Activated T-helper 1 cell treated with Interleukin-2 at 50 U/mL for 16 hours (primary cell): ENCODE measurements at regions not wholly inside any gene's neighbourhood (a gene's known extent, or its start where the extent isn't known, plus 50 kb on each side); places are given as distances from the start of the nearest gene placed in this dataset.

ENCODE experiments used
- DNase-seq: peaks from one replicate; pipeline ENCODE4 v3.0.0-alpha.2; 2020; ENCODE audit warnings: low read depth

- no peak for DNase-seq
Observed at GRCh38 chr2:129205176-129205575, 774.3 kb upstream of the RAB6C start.

DNA sequence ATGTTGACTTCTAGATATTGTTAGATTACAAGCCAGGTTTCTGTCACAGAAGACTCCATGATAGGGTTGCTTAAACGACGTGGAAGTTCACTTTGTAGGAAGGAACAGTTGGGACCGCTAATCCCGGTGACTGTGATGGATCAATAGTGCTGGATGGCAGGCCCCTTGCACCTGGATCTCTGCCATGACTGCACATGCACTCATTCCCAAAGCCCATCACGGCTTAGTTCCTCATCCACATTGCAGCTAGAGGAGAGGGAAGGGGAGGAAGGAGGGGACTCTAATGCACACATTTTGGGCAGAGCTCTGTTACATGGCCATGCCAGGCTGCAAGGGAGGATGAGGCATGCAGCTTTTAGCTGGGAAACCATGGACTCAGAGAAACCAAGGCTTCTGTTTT is 773.7 kb upstream of the RAB6C start:
- DNase-seq: no peak

DNA sequence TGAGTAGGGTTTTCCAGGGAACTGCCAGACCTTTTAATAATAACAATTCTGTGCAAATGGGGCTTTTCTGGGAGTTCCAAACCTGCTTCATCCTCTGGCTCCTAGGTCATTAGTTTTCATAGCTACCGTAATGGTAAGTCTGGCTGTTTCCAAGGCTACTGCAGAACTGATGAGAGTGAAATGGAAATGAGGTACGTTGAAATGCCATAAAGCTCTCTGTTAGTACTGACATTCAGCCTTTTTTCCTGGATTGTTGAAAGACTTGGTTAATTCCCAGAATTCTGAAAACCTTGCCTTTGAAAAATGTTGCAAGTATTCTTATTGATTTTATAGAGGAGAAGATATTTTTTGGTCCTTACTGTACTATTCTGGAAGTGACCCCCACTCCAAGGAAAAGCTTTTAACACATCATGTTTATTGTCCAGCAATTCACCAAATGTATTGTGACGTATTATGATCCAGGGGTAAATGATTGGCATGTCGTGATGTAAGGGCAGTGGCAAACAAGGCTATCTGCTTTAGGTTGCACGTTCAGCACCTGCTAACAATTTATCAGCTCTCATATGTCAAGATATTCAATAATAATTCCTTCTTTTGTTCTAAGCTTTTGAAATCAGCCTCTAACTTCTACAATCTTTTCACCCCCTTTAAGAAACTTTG is 767.0 kb upstream of the RAB6C start:
- DNase-seq: no peak

- no peak for DNase-seq
Observed at GRCh38 chr2:129224022-129224421, 755.4 kb upstream of the RAB6C start.

- DNase-seq: no peak
Observed at GRCh38 chr2:129224486-129224885, 755.0 kb upstream of the RAB6C start.

DNA sequence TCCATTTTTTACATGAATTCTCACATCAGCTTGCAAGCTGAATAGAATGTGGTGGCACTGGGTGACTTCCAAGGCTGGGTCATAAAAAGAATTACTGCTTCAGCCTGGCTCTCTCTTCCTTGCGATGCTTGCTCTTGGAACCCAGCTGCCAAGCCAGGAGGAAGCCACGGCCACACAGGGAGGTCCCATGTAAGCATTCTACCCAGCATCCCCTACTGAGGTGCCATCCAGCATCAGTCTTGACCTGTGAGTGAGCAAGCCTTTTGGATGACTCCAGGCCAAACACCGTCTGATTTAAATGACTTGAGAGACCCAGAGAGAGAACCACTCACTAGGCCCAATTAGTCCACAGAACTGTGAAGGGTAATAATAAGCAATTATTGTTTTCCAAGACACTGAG is 750.3 kb upstream of the RAB6C start:
- no peak for DNase-seq

- DNase-seq: no peak
Observed at GRCh38 chr2:129229830-129230441, 749.5 kb upstream of the RAB6C start.

- DNase-seq: no peak
Observed at GRCh38 chr2:129231924-129232323, 747.5 kb upstream of the RAB6C start.

- no peak for DNase-seq
Observed at GRCh38 chr2:129233166-129233565, 746.3 kb upstream of the RAB6C start.

DNA sequence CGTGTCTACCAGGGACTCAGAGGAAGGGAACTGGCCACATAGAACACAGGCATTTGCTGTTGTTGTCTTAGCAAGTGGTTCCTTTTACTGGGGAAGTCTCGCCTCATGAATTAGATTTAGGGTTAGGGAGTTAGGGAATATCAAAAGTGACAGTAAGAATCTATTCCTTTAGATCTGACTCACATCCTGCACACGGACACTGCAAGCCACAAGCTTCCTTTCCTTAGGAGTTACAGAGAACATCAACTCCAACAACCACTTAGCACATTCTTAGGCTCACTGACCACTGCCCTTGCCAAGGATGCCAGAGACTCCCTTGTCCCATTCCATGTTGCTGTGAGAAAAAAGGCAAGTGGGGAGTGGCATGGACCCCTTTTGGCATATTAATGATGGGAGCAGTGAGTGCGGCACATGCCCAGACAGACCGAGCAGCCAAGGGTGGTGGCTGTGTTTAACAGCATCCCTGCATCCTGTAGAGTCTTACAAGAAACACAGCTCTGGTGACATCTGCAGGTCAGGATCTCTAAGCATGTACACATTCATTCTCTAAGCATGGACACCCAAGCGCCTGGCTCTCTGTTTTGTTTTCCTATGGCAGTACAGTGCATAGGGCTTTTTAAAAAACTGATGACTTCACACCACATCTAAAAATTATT is 745.6 kb upstream of the RAB6C start:
- no peak for DNase-seq

GRCh38 chr2:129236601-129237000 is 742.9 kb upstream of the RAB6C start:
- no peak for DNase-seq

DNA sequence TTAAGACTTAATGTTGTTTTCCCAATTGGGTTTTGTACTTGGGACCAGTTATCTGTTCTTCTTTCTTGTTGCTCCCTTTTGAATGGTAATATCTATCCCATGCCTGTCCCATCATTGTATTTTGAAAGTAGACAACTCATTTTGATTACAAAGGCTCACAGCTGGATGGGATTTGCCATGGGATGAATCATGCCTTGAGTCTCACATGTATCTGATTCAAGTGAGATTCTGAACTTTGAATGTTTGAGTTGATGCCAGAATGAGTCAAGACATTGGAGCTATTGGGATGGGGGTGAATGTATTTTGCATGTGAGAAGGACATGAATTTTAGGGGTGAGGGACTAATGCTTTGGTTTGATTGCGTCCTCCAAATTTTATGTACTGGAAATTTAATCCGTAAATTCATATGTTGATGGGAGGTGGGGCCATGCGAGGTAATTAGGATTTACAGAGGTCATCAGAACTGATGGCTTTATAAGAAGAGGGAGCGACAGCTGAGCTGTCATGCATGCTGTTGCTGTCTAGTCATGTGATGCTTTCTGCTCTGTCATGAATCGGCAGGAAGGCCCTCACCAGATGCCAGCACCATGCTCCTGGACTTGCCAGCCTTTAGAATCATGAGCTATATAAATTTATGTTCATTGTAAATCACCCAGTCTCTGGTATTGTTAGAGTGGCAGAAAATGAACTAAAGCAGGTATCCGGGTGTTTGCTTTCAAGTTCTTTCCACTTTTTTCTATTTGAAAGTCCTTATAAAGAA is 741.3 kb upstream of the RAB6C start:
- DNase-seq: no peak

DNA sequence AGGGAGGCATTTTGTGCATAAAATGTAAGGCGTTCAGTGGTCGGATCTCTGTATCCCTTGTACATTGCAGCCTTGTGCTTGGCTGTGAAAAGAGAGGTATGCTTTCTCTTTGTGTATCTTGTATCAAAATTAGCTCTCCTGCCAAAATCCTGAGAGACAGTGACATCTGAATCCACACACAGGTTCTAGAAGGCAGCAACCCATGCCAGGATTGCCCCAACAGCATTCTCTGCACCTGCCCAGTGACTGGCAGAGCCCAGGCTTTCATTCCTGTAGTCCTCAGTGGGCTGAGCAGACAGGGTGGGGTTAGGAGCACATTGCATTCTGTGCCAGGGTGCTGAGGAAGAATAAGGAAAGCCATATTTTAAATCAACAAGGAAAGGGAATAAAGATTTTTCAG is 740.3 kb upstream of the RAB6C start:
- DNase-seq: no peak

DNA sequence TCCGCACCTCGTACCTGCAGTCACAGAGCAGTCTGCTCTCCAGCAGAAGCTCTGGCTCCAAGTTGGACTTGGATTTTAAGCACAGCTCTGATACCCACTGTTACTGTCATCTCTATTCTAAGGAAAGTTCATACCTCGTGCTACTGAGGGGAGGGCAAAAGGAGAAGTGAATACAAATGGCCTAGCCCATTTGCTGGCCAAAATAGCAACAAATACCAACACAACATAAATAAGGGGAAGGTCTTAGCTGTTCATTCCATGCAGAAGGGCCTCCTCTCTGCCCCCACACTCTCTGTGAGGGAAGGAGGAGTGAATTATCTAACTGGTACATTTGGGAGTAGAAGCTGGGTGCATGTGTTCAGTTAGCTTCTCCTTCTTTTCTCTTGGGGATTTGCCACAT is 739.4 kb upstream of the RAB6C start:
- no peak for DNase-seq

DNA sequence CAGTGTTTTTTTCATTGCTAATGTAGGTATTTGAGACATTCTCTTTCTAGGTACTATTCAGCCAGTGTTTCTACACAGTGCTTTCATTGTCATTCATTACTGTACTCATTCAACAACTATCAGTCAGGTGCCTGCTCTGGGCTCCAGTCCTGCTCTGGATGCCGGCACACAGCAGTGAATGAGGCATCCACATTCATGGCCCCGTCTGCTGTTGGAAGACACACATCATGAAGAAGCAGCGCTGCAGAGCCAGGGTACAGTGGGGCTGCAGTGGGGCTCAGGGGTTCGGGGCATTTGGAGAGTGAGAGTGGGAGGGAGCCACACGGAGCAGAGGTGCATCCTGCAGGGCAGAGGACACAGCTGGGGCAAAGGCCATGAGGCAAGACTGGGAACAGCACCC is 737.2 kb upstream of the RAB6C start:
- no peak for DNase-seq

DNA sequence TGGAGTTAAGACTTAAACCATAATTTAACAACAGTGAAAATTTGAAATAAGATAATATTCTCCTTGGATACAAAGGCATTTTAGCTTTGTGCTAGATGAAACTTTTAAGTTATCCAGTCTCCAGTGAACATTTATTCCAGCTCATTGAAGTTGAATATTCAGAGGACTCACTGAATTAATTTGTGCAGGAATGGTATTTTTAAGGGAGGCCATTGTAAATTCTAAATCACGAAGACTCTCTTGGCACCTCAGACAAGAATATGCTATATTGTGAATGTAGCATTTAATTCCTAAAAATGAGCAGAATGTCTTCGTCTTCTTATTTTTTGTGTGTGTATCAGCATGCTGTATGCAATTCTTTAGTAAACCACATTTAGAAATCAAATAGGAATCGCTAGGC is 731.7 kb upstream of the RAB6C start:
- no peak for DNase-seq

DNA sequence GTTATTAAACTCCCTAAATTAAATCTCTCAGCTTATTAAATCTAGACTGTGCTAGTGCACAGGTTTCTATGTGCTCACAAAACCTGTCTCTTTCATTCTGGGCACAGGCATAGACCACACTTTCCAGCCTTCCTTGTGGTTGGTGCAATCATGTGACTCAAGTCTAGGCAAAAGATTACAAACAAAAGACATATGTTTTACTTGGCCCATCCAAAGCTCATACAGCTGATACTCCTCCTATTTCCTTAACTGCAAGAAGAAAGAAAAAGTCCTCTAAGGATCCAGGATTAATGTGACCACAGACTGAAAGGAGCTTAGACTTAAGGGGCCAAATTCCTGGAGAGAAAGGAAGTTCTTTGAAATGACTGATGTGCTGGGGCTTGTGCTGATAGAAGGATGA is 731.3 kb upstream of the RAB6C start:
- no peak for DNase-seq

DNA sequence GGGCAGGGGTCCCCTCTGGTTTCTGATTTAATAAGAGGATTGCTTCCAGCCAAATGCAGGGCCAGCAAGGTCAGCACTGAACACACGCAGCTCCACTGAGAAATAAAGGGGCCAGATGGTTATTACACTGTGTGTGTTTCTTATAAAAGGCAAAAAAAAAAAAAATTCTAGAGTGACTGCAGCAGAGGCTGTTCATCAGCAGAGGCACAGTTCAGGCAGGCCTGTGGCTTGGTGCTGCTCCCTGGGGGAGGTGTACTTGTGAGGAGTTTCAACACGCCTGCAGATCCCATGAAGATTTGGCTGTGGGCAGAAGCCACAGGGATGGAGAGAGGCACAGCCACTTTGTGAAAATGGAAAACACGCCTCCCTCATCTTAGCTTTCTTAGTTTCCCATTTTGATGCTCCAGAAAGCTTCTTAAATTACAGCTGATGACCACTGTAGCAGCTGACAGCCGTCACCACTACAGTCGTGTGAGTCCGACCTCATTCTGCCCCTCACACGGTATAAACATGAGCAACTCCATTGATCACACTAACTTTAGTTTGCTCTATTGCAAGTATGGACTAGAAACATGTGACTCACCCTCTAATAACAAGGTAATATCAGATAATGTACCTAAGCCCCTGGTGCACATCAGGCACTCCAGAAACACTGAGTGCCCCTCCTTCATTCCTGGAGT is 726.5 kb upstream of the RAB6C start:
- DNase-seq: no peak

- DNase-seq: no peak
Observed at GRCh38 chr2:129253461-129253812, 726.0 kb upstream of the RAB6C start.

- DNase-seq: no peak
Observed at GRCh38 chr2:129254718-129255117, 724.7 kb upstream of the RAB6C start.

DNA sequence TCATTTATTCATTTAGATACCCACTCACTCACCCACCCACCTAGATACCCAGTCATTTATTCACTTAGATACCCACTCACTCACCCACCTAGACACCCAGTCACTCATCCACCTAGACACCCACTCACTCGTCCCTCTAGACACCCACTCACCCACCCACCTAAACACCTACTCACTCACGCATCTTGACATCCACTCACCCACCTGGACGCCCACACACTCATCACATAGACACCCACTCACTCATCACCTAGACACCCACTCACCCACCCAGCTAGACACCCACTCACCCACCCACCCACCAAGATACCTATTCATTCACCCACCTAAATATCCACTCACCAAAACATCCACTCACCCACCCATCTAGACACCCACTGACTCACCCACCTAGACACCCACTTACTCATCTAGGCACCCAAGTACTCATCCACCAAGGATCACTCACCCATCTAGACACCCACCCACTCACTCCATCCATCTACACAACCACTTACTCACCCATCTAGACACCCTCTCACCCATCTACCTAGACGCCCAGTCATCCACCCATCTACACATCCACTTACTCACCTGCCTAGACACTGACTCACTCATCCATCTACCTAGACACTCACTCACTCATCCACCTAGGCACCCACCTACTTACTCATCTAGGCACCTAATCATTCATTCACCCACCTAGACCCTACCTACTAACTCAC is 723.7 kb upstream of the RAB6C start:
- DNase-seq: no peak

GRCh38 chr2:129256642-129257041 is 722.8 kb upstream of the RAB6C start:
- no peak for DNase-seq
